Esophagus squamous epithelium (tissue), 5 donors: ENCODE measurements at regions not wholly inside any gene's neighbourhood (a gene's known extent, or its start where the extent isn't known, plus 50 kb on each side); places are given as distances from the start of the nearest gene placed in this dataset.
"Not testable (repeated sequence)": the region's sequence is repeated elsewhere in the genome, so short reads cannot be mapped to it uniquely, and the experiment has no call there.

ENCODE experiments used
- DNase-seq: peaks from one replicate; lab custom pipeline; 2025; lab: John Stamatoyannopoulos, UW
- H3K27ac ChIP-seq, 4 donors: fragments of 200-600 bp; sonication (generic); one replicate each; pipeline ENCODE4 v1.5.1; 2016 to 2019; ENCODE audit warnings: mild to moderate bottlenecking in 1 of 4
- H3K27me3 ChIP-seq, 4 donors: fragments of 200-600 bp; sonication (generic); 1 replicate in 3 of 4; 2 replicates in 1 of 4; pipeline versions ENCODE4 v1.5.1 to v1.6.0; 2017 to 2021; ENCODE audit warnings: antibody characterized with exemption in 1 of 4
- H3K36me3 ChIP-seq, 3 donors: fragments of 200-600 bp; sonication (generic); one replicate each; pipeline ENCODE4 v1.5.1; 2016 to 2019
- H3K4me1 ChIP-seq, 3 donors: fragments of 200-600 bp; sonication (generic); one replicate each; pipeline ENCODE4 v1.5.1; 2017 to 2019
- H3K4me3 ChIP-seq, 4 donors: fragments of 200-600 bp; sonication (generic); 1 replicate in 3 of 4; 2 replicates in 1 of 4; pipeline ENCODE4 v1.5.1; 2016 to 2019; ENCODE audit warnings: mild to moderate bottlenecking in 2 of 4, moderate library complexity in 1 of 4
- H3K9me3 ChIP-seq, 3 donors: fragments of 200-600 bp; sonication (generic); one replicate each; pipeline ENCODE4 v1.5.1; 2016 to 2019
- CTCF ChIP-seq, 6 experiments: fragments of 450-650 bp in 4 of 6; fragments of 200-600 bp in 2 of 6; sonication (generic) in 2 of 6; IDR thresholded peaks; one replicate each; pipeline ENCODE4 v1.5.1; 2016 to 2019; ENCODE audit warnings: antibody characterized with exemption in 6 of 6, mild to moderate bottlenecking in 4 of 6, moderate library complexity in 4 of 6
- POLR2A ChIP-seq, 4 donors: fragments of 450-650 bp; IDR thresholded peaks; one replicate each; pipeline ENCODE4 v1.6.1; 2017; ENCODE audit warnings: antibody characterized with exemption in 4 of 4, mild to moderate bottlenecking in 4 of 4, moderate library complexity in 3 of 4
- WGBS, 2 donors: methylation state at CpG; one replicate each; pipeline ENCODE4 v1.1.5; 2018; 5-methylcytosine and 5-hydroxymethylcytosine counted together
- intact Hi-C: fragments of 100-400 bp; cut with DNase I; formaldehyde crosslinking; loops from one replicate; pipeline ENCODE4 v1.15.0; 2022
- donor health status: DM: yes; HTN: yes; CAD: no.

- no peaks in the 10 kb centered on the region for H3K9me3 ChIP-seq
- TF ChIP-seq CTCF (IDR thresholded peaks at IDR 0.05): no peak
- no peak for TF ChIP-seq POLR2A (IDR thresholded peaks at IDR 0.05)
- H3K4me1 ChIP-seq: no peaks in the 10 kb centered on the region
- 77 to 90% methylated on average over 1 of the region's 1 CpG for WGBS, 2 donors
- no peak overlapping the region for H3K4me3 ChIP-seq
- H3K27me3 ChIP-seq: peaks cover 0 to 23% (median 0%) of the 10 kb centered on the region in 4 donors
- no peak for DNase-seq
- intact Hi-C loops: no loop called here
- H3K27ac ChIP-seq: no peak overlapping the region
- no peaks in the 10 kb centered on the region for H3K36me3 ChIP-seq
Measured at GRCh38 chr1:157249739-157250138, 111.5 kb upstream of the ETV3 start.

DNA sequence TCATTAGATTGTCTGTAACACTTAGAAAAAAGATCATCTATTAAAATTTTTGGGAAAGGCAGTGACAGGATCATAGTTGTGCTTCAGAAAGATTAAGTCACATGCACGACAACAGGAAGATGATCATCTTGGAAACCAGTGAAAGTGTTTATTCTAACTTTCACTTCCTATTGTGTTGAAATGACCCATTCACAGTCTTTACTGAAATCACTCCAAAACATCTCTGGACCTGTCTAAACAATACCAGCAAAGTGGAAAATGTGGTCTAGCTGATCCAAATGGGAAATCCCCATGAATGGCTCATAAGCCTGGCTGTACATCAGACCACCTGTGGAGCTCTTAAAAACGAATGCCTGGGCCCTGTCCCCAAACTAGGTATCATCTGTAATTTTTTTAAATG, 111.1 kb upstream of the ETV3 start:
- Histone ChIP-seq H3K27ac (no peak overlapping the region), H3K36me3 (no peaks in the 10 kb centered on the region), H3K27me3 (peaks cover 0 to 23% (median 0%) of the 10 kb centered on the region in 4 donors), H3K4me3 (no peak overlapping the region), H3K9me3 (no peaks in the 10 kb centered on the region), H3K4me1 (no peaks in the 10 kb centered on the region)
- TF ChIP-seq POLR2A (IDR thresholded peaks at IDR 0.05): no peak
- no peak for TF ChIP-seq CTCF (IDR thresholded peaks at IDR 0.05)
- WGBS, 2 donors: 4 to 16% methylated on average over 2 of the region's 2 CpGs
- intact Hi-C loops: no loop called here
- no peak for DNase-seq

- peaks cover 0 to 16% (median 0%) of the 10 kb centered on the region in 4 donors for H3K27me3 ChIP-seq
- H3K4me1 ChIP-seq, H3K4me3 ChIP-seq, intact Hi-C loops, H3K9me3 ChIP-seq, DNase-seq, H3K36me3 ChIP-seq, H3K27ac ChIP-seq: not testable (repeated sequence)
- 50 to 90% methylated on average over 2 of the region's 2 CpGs for WGBS, 2 donors
Measured at GRCh38 chr1:157247764-157248049, 109.5 kb upstream of the ETV3 start.

- TF ChIP-seq POLR2A (IDR thresholded peaks at IDR 0.05) (no peak), CTCF (IDR thresholded peaks at IDR 0.05) (no peak)
Measured at GRCh38 chr1:157247005-157247763, 109.0 kb upstream of the ETV3 start.

DNA sequence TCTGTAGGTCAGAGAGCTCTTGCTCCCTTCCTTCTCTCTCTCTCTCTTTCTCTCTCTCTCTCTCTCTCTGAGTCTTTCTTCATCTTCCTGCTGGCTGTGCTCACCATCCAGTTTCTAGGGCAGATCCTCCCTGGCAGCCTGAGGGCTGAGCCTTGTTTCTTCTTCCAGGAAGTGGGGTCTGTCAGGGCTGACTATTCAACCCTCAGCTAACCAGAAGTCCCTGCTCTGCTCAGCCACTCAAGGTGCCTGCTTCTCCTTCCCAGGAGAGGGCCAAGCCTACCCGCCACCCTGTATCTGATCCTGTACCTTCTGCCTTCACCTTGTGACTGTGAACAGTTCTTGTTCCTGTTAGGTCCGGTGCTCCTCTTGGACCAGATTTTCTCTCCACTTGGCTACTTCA, 107.6 kb upstream of the ETV3 start:
- Histone ChIP-seq H3K36me3 (no peaks in the 10 kb centered on the region), H3K4me3 (no peak overlapping the region), H3K9me3 (no peaks in the 10 kb centered on the region), H3K4me1 (no peaks in the 10 kb centered on the region), H3K27me3 (peaks cover 0 to 11% (median 0%) of the 10 kb centered on the region in 4 donors), H3K27ac (no peak overlapping the region)
- WGBS, 2 donors: 78 to 89% methylated on average over 2 of the region's 2 CpGs
- no peak for TF ChIP-seq POLR2A (IDR thresholded peaks at IDR 0.05)
- no peak for TF ChIP-seq CTCF (IDR thresholded peaks at IDR 0.05)
- DNase-seq: no peak
- intact Hi-C loops: no loop called here

More at GRCh38 chr1:157247005-157247763, 109.0 kb upstream of the ETV3 start:
- H3K36me3 ChIP-seq: no peaks in the 10 kb centered on the region
- H3K4me3 ChIP-seq: no peak overlapping the region
- peaks cover 0 to 14% (median 0%) of the 10 kb centered on the region in 4 donors for H3K27me3 ChIP-seq
- 86 to 87% methylated on average over 2 of the region's 2 CpGs for WGBS, 2 donors
- no peak overlapping the region for H3K27ac ChIP-seq
- intact Hi-C loops: no loop called here
- DNase-seq: no peak
- H3K9me3 ChIP-seq: no peaks in the 10 kb centered on the region
- no peaks in the 10 kb centered on the region for H3K4me1 ChIP-seq

DNA sequence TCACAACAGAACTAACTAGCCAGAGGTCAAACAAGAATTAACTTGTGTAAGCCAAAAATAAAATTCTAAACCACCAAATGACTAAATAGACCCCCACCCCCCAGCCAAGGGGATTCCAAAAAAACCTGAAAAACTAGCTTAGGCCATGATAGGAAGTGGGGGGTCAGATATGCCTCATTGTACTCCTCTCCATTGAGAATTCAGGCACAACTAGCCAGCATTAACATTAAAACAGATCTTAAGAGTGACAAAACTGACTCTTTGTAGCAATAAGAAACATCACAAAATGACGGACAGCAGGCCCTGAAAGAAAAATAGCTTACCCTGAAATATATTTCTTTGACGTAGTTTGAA, 103.0 kb upstream of the ETV3 start:
- WGBS, 2 donors: 68 to 92% methylated on average over 2 of the region's 2 CpGs
- Histone ChIP-seq H3K4me3 (no peak overlapping the region), H3K27me3 (peaks cover 0 to 23% (median 0%) of the 10 kb centered on the region in 4 donors), H3K4me1 (no peaks in the 10 kb centered on the region), H3K9me3 (no peaks in the 10 kb centered on the region), H3K36me3 (no peaks in the 10 kb centered on the region), H3K27ac (no peak overlapping the region)
- TF ChIP-seq CTCF (IDR thresholded peaks at IDR 0.05) (no peak), POLR2A (IDR thresholded peaks at IDR 0.05) (no peak)
- DNase-seq: no peak
- intact Hi-C loops: no loop called here
